Mesothelial cell of epicardium (in vitro differentiated cells): ENCODE measurements at regions not wholly inside any gene's neighbourhood (a gene's known extent, or its start where the extent isn't known, plus 50 kb on each side); places are given as distances from the start of the nearest gene placed in this dataset.

Experiments
- DNase-seq, 2 experiments: peaks; one replicate each; pipeline ENCODE4 v3.0.0; 2021; ENCODE audit warnings: low spot score in 2 of 2; ENCODE audit not compliant: unreplicated experiment in 2 of 2
- H3K27ac Mint-ChIP-seq: 2 replicates; pipeline ENCODE4 v1.8.0; 2021; ENCODE audit warnings: mixed read lengths
- H3K27me3 Mint-ChIP-seq: 2 replicates; pipeline ENCODE4 v1.8.0; 2021; ENCODE audit warnings: low read depth, mixed read lengths
- H3K36me3 Mint-ChIP-seq: 2 replicates; pipeline ENCODE4 v1.8.0; 2021; ENCODE audit warnings: mixed read lengths
- H3K4me1 Mint-ChIP-seq: 2 replicates; pipeline ENCODE4 v1.8.0; 2021; ENCODE audit warnings: mixed read lengths
- H3K4me3 Mint-ChIP-seq: 2 replicates; pipeline ENCODE4 v1.8.0; 2021; ENCODE audit warnings: mild to moderate bottlenecking, moderate library complexity, mixed read lengths
- H3K9me3 Mint-ChIP-seq: 2 replicates; pipeline ENCODE4 v1.8.0; 2021; ENCODE audit warnings: mixed read lengths
- TF ChIP-seq, protein P1 (sequence below): fragments of 200-600 bp; sonication (generic); IDR thresholded peaks from one replicate; pipeline ENCODE4 v1.5.0; 2021; ENCODE audit warnings: antibody characterized with exemption; ENCODE audit not compliant: unreplicated experiment

DNA sequence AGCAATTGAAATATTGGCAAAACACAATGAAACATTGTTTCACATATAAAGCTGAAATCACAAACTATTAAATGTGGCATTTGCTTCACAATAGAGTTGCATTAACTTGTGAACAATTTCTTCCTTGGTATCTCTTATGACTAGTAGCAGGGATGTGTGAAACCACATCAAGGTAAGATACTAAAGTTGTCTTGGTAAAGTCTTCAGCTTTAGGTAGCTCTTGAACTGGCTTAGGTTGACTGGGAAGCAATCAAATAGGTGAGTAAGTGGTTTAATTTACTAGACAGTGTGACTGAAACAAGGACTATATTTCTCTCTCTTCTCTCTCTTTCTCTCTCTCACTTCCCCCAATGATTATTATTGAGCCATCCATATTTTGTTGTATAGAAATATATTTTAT lies 141.5 kb upstream of the KCNK2 start:
- Mint-ChIP-seq H3K4me1 (no peaks in the 10 kb centered on the region), H3K36me3 (no peaks in the 10 kb centered on the region), H3K4me3 (no peak overlapping the region), H3K9me3 (no peaks in the 10 kb centered on the region), H3K27me3 (peaks cover 13% of the 10 kb centered on the region), H3K27ac (no peak overlapping the region)
- TF ChIP-seq, protein P1, sequence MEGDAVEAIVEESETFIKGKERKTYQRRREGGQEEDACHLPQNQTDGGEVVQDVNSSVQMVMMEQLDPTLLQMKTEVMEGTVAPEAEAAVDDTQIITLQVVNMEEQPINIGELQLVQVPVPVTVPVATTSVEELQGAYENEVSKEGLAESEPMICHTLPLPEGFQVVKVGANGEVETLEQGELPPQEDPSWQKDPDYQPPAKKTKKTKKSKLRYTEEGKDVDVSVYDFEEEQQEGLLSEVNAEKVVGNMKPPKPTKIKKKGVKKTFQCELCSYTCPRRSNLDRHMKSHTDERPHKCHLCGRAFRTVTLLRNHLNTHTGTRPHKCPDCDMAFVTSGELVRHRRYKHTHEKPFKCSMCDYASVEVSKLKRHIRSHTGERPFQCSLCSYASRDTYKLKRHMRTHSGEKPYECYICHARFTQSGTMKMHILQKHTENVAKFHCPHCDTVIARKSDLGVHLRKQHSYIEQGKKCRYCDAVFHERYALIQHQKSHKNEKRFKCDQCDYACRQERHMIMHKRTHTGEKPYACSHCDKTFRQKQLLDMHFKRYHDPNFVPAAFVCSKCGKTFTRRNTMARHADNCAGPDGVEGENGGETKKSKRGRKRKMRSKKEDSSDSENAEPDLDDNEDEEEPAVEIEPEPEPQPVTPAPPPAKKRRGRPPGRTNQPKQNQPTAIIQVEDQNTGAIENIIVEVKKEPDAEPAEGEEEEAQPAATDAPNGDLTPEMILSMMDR: no peak
- DNase-seq: no peak

DNA sequence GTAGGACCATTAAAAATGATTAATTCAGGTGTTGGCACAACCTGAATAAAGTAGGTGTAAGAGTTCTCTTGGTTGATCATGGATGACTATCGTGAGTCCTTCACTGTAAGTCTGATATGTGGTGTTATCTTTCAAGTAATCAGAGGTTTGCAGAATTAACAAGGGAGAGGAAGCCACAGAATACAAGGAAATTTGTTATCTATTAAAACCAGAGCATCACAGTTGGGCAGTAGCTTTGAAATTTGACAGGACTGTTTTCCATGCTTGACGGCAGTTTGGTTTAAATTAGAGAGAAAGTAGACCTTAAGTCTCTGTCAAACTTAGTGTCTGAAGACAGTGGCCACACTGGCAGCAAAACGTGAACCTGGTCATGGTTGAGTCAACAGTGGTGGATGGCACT lies 139.5 kb upstream of the KCNK2 start:
- peaks cover 4% of the 10 kb centered on the region for H3K9me3 Mint-ChIP-seq
- peaks cover 2% of the 10 kb centered on the region for H3K4me1 Mint-ChIP-seq
- no peaks in the 10 kb centered on the region for H3K36me3 Mint-ChIP-seq
- no peak overlapping the region for H3K4me3 Mint-ChIP-seq
- DNase-seq: no peak
- H3K27me3 Mint-ChIP-seq: peaks cover 13% of the 10 kb centered on the region
- no peak overlapping the region for H3K27ac Mint-ChIP-seq
- TF ChIP-seq, protein P1: no peak

DNA sequence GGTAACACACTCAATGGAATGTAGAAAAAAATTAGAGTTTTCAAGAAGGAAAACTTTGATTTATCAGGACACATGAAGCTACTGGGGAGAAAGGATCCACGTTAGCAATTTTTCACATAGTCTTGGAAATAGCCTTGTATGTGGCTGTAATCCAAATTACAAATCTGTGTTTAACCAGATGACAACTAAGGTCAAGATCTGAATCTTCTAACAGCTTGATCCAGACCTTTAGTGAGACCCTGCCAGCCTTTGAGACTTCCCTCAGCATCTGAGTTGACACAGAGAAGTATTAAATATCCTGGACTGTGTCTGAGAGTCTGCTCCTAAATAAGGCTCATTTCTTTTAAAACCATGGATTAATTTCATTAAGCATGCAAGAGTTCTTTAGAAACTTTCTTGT lies 135.9 kb upstream of the KCNK2 start:
- Mint-ChIP-seq H3K4me3 (no peak overlapping the region), H3K4me1 (peaks cover 2% of the 10 kb centered on the region), H3K27me3 (peaks cover 16% of the 10 kb centered on the region), H3K36me3 (no peaks in the 10 kb centered on the region), H3K9me3 (peaks cover 4% of the 10 kb centered on the region), H3K27ac (no peak overlapping the region)
- DNase-seq: no peak
- TF ChIP-seq, protein P1: no peak

DNA sequence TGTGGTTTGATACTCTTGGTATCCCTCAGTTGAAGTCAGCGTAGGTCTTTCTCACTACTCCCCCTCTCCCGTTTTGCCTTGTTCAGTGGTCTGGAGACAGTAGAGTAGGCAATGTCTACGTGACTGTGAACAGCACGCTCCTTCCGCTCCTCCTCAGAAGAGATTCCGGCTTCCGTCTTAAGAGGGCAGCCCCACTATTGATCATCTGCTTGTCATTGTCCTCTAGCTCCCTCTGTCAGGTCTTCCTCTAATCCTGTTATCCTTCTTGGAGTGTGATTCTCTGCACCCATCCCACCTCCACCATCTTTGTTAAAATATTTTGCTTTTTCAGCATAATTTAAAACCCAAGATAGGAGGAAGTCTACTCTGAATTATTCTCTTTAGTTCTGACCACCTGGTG lies 129.9 kb upstream of the KCNK2 start:
- Mint-ChIP-seq H3K27me3 (peaks cover 11% of the 10 kb centered on the region), H3K4me3 (no peak overlapping the region), H3K27ac (no peak overlapping the region), H3K36me3 (no peaks in the 10 kb centered on the region), H3K9me3 (peaks cover 14% of the 10 kb centered on the region), H3K4me1 (peaks cover 3% of the 10 kb centered on the region)
- TF ChIP-seq, protein P1: no peak
- DNase-seq: no peak

DNA sequence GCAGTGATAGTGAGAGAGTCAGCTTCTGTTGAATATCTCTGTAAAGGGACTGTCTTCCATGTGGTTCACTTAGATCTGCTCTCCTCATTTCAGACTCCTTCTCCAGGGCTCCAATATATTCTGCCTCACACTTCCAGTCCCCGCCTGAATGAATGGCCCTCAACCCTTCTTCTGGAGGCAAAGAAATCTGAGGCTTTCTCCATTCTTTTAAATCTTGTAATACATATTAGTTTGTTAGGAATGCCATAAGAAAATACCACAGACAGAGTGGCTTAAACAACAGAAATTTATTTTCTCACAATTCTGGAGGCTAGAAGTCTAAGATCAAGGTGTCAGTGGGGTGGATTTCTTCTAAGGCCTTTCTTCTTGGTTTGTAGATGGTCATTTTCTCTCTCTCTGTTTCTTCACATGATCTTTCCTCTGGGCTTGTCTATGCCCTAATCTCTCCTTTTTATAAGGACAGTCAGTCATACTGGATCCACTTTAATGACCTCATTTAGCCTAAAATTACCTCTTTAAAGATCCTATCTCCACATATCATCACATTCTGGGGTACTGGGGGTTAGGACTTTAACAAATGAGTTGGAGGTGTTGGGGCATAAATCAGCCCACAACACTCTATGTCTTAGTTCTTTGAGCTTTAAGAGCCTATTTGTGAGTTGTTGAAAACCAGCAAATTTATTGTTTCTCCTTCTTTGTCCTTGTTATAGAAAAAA lies 128.5 kb upstream of the KCNK2 start:
- Mint-ChIP-seq H3K27me3 (peaks cover 11% of the 10 kb centered on the region), H3K9me3 (peaks cover 15% of the 10 kb centered on the region), H3K4me3 (no peak overlapping the region), H3K36me3 (no peaks in the 10 kb centered on the region), H3K27ac (no peak overlapping the region), H3K4me1 (peaks cover 3% of the 10 kb centered on the region)
- TF ChIP-seq, protein P1: no peak
- DNase-seq: no peak

DNA sequence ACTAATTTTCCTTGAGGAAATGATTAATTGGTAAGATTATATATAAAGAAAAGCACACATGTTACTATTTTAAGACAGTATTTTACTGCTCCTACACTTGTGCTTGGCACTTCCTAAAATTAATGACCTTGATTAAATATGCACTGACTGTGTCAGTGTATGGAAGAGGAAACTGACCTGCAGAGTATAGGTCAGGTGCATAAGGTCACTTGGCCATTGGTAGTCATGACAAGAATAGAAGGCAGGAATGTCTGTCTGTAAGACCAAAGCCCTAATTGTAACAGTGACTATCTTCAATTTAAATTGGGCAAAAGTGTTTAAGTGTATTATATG lies 128.0 kb upstream of the KCNK2 start:
- peaks cover 3% of the 10 kb centered on the region for H3K4me1 Mint-ChIP-seq
- H3K9me3 Mint-ChIP-seq: peaks cover 15% of the 10 kb centered on the region
- no peak overlapping the region for H3K4me3 Mint-ChIP-seq
- peaks cover 11% of the 10 kb centered on the region for H3K27me3 Mint-ChIP-seq
- DNase-seq: no peak
- H3K36me3 Mint-ChIP-seq: no peaks in the 10 kb centered on the region
- TF ChIP-seq, protein P1: no peak
- H3K27ac Mint-ChIP-seq: no peak overlapping the region
